NCI-H748 (cell line): ENCODE measurements at regions not wholly inside any gene's neighbourhood (a gene's known extent, or its start where the extent isn't known, plus 50 kb on each side); places are given as distances from the start of the nearest gene placed in this dataset.
"Not testable (repeated sequence)": the region's sequence is repeated elsewhere in the genome, so short reads cannot be mapped to it uniquely, and the experiment has no call there.

Experiments used
- DNase-seq: peaks from one replicate; lab custom pipeline; 2025; ENCODE audit not compliant: unreplicated experiment; lab: John Stamatoyannopoulos, UW

- DNase-seq = no peak
Observed at GRCh38 chr10:30765022-30765615, 135.6 kb upstream of the LYZL2 start.

- DNase-seq = no peak
Observed at GRCh38 chr10:30763918-30764317, 134.4 kb upstream of the LYZL2 start.

- no peak for DNase-seq
Observed at GRCh38 chr10:30762620-30763019, 133.1 kb upstream of the LYZL2 start.

- no peak for DNase-seq
Observed at GRCh38 chr10:30759423-30759822, 129.9 kb upstream of the LYZL2 start.

GRCh38 chr10:30758338-30758737 is 128.8 kb upstream of the LYZL2 start:
- no peak for DNase-seq

GRCh38 chr10:30756896-30757295 is 127.3 kb upstream of the LYZL2 start:
- no peak for DNase-seq

- DNase-seq = no peak
Observed at GRCh38 chr10:30756151-30756550, 126.6 kb upstream of the LYZL2 start.

GRCh38 chr10:30755441-30755953 is 125.9 kb upstream of the LYZL2 start:
- DNase-seq = no peak

- DNase-seq = no peak
Observed at GRCh38 chr10:30752481-30752881, 122.9 kb upstream of the LYZL2 start.

- DNase-seq = peak; percentile 2
Observed at GRCh38 chr10:30751678-30752331, 122.3 kb upstream of the LYZL2 start.

- no peak for DNase-seq
Observed at GRCh38 chr10:30750971-30751677, 121.6 kb upstream of the LYZL2 start.

GRCh38 chr10:30749385-30749784 is 119.8 kb upstream of the LYZL2 start:
- no peak for DNase-seq

- DNase-seq = no peak
Observed at GRCh38 chr10:30748152-30748973, 118.8 kb upstream of the LYZL2 start.

GRCh38 chr10:30747633-30748032 is 118.1 kb upstream of the LYZL2 start:
- no peak for DNase-seq

GRCh38 chr10:30745953-30746352 is 116.4 kb upstream of the LYZL2 start:
- no peak for DNase-seq

- DNase-seq = no peak
Observed at GRCh38 chr10:30744106-30744505, 114.6 kb upstream of the LYZL2 start.

GRCh38 chr10:30743586-30743985 is 114.0 kb upstream of the LYZL2 start:
- DNase-seq = no peak

- DNase-seq = no peak
Observed at GRCh38 chr10:30742471-30742870, 112.9 kb upstream of the LYZL2 start.

- not testable (repeated sequence) for DNase-seq
Observed at GRCh38 chr10:30740774-30741173, 111.2 kb upstream of the LYZL2 start.

GRCh38 chr10:30738416-30738815 is 108.9 kb upstream of the LYZL2 start:
- no peak for DNase-seq

- DNase-seq = no peak
Observed at GRCh38 chr10:30737931-30738391, 108.4 kb upstream of the LYZL2 start.
